ENCODE measurements at regions not wholly inside any gene's neighbourhood (a gene's known extent, or its start where the extent isn't known, plus 50 kb on each side); places are given as distances from the start of the nearest gene placed in this dataset.
A peak's percentile ranks its signal among the peaks of the same experiment; 100 is the strongest.

- TF ChIP-seq CBX3 (IDR thresholded peaks at IDR 0.05; ENCODE audit: low read depth) (no peak), EZH2phosphoT487 (IDR thresholded peaks at IDR 0.05; ENCODE audit: borderline replicate concordance) (no peak), POLR2A (IDR thresholded peaks at IDR 0.05; ENCODE audit: borderline replicate concordance, extremely low read depth, insufficient read depth, insufficient read length) (no peak), FOSL1 (IDR thresholded peaks at IDR 0.05; ENCODE audit: low read depth) (no peak), SIN3A (IDR thresholded peaks at IDR 0.05; ENCODE audit: low read depth) (no peak), SP1 (IDR thresholded peaks at IDR 0.05; ENCODE audit: low read depth) (no peak), EGR1 (IDR thresholded peaks at IDR 0.05; ENCODE audit: low read depth) (no peak), ATF3 (IDR thresholded peaks at IDR 0.05) (no peak), TCF7L2 (IDR thresholded peaks at IDR 0.05; ENCODE audit: borderline replicate concordance, extremely low read depth, insufficient read depth, insufficient read length) (no peak), ZFX (IDR thresholded peaks at IDR 0.05) (no peak), JUND (IDR thresholded peaks at IDR 0.05) (no peak), YY1 (IDR thresholded peaks at IDR 0.05; ENCODE audit: extremely low read depth, insufficient replicate concordance, low read depth, low read length) (no peak), EZH2 (IDR thresholded peaks at IDR 0.05) (no peak), REST (IDR thresholded peaks at IDR 0.05; ENCODE audit: low read depth) (no peak), MAX (IDR thresholded peaks at IDR 0.05) (no peak), ELF1 (IDR thresholded peaks at IDR 0.05; ENCODE audit: borderline replicate concordance, low read depth) (no peak), ZBTB33 (IDR thresholded peaks at IDR 0.05; ENCODE audit: extremely low read depth, insufficient replicate concordance, low read length) (no peak)
- no peak overlapping the region for H3K4me2 ChIP-seq (ENCODE audit: low read length)
- H3K9me2 ChIP-seq (ENCODE audit: insufficient read depth) = no peaks in the 10 kb centered on the region
- H3K79me2 ChIP-seq (ENCODE audit: insufficient read depth, low read length) = no peaks in the 10 kb centered on the region
- no peaks in the 10 kb centered on the region for H3K27me3 ChIP-seq (ENCODE audit: insufficient read depth, low read length)
- intact Hi-C loops (cut with micrococcal nuclease) = no loop called here
- no peak overlapping the region for H3K9ac ChIP-seq (ENCODE audit: low read length)
- RAD21 ChIA-PET (ENCODE audit: low non-redundant PET in 1 of 2, low total read pairs in 2 of 2, uncharacterized antibody in 2 of 2, unreplicated experiment in 2 of 2) = no interaction called here
- H4K20me1 ChIP-seq (ENCODE audit: insufficient read depth) = no peaks in the 10 kb centered on the region
- peak; percentile 62 for ATAC-seq
- no TSS peak for BruUV-seq (replicated peaks)
- no peaks in the 10 kb centered on the region for H3K4me1 ChIP-seq (ENCODE audit: control insufficient read depth in 1 of 2, insufficient read depth in 2 of 2, low read length in 2 of 2)
- peak overlapping the region; percentile 73 for H2AFZ ChIP-seq (ENCODE audit: low read depth, low read length, poor library complexity, severe bottlenecking)
- no peak for DNase-seq (ENCODE audit: low read depth, low spot score)
- H3K27ac ChIP-seq (ENCODE audit: low read depth, low read length) = no peak overlapping the region
- H3K36me3 ChIP-seq (ENCODE audit: control insufficient read depth in 1 of 2, insufficient read depth in 2 of 2, low read length in 2 of 2) = no peaks in the 10 kb centered on the region; a peak in 1 of 4 replicates
- peaks cover 0 to 3% of the 10 kb centered on the region in 2 experiments; a peak in 1 of 4 replicates for H3K9me3 ChIP-seq (ENCODE audit: control insufficient read depth in 1 of 2, insufficient read depth in 1 of 2, low read depth in 1 of 2, low read length in 2 of 2)
- CTCF ChIA-PET = no interaction called here
- H3K4me3 ChIP-seq (replicated peaks in 1 of 2; ENCODE audit: low read depth in 1 of 2, low read length in 2 of 2) = no peak overlapping the region
- POLR2A ChIA-PET = no interaction called here
Observed at GRCh38 chr9:107856633-107857032, 367.1 kb upstream of the KLF4 start.

Data from HCT116 (cell line).